RWPE1 (cell line): ENCODE measurements at regions not wholly inside any gene's neighbourhood (a gene's known extent, or its start where the extent isn't known, plus 50 kb on each side); places are given as distances from the start of the nearest gene placed in this dataset.

Experiments
- CTCF ChIA-PET: fragments of 350-600 bp; sonication (Branson Sonifier 250); formaldehyde crosslinking; extraction: SDS; loops from one replicate; lab custom pipeline; 2021; lab: Yijun Ruan, JAX
- POLR2A ChIA-PET: fragments of 400-600 bp; formaldehyde crosslinking; extraction: SDS; loops from one replicate; lab custom pipeline; 2020; ENCODE audit warnings: antibody characterized with exemption; ENCODE audit not compliant: low non-redundant PET; lab: Yijun Ruan, JAX
- DNase-seq: peaks from one replicate; pipeline ENCODE4 v3.0.0; 2012; ENCODE audit warnings: low spot score
- H3K27ac ChIP-seq: fragments of 450-650 bp; 2 replicates; pipeline ENCODE4 v1.5.1; 2017
- CTCF ChIP-seq: fragments of 450-650 bp; conservative IDR thresholded peaks from 2 replicates; pipeline ENCODE4 v1.5.1; 2017; ENCODE audit warnings: low read depth, mild to moderate bottlenecking

GRCh38 chr5:162529209-162529608, 461.6 kb downstream of the GABRG2 start:
- no peak overlapping the region for H3K27ac ChIP-seq
- CTCF ChIA-PET: no interaction called here
- no peak for DNase-seq
- no peak for TF ChIP-seq CTCF
- POLR2A ChIA-PET: no interaction called here

DNA sequence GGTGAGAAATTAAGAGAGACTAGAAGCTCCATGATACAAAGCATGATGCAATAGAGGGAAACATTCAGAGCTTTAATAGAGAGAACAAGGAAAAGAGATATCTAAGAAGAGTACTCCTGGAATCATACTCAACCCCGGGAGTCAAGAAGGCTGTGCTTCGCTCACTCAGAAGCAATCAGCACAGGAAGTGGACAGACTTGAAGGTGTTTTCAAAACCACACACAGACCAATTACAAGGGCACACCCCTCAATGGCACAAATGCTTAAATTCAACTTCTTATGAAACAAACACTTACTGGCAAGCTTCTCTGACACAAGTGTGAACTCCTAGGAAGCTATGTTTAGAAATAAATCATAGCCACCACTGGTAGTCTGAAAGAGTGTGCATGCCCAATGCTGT, 462.3 kb downstream of the GABRG2 start:
- no peak overlapping the region for H3K27ac ChIP-seq
- no peak for TF ChIP-seq CTCF
- no peak for DNase-seq
- CTCF ChIA-PET: no interaction called here
- POLR2A ChIA-PET: no interaction called here

DNA sequence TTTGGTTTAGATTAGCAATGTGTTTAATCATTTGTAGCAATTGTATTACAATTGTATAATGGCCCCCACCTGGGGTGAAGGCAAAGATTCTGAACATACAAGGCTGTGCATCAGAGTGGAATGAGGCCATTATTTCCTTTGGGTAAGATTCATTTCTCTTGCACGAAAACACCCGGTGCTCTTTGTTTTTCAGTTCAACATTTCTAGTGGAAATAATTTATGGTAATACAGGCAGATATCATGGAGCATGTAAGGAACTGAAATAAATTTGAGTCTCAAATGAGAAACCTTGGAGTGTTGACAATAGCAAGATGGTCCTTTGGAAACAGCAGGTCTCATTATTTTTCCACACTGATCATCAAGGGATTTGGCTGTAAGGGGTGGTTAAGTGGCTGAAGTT, 475.9 kb downstream of the GABRG2 start:
- DNase-seq: no peak
- ChIA-PET CTCF (no interaction called here), POLR2A (no interaction called here)
- H3K27ac ChIP-seq: no peak overlapping the region
- TF ChIP-seq CTCF: no peak

DNA sequence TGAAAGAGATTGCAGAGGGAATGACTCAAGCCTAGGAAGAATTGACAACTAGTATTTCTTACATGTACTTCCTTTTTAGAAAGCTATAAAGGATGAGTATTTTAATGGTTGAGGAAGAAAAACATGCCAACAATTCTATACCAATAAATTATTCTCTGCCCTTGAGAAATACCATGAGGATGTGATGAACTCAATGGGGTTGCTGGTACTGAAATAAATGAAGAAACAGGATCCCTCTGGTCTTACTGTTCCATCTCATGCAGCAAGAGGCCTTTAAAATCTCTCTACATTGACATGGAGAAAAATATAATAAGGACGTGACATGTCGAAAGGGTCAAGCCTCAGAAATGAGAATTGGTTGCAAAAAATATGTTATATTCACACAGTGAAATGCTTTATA, 477.3 kb downstream of the GABRG2 start:
- no peak overlapping the region for H3K27ac ChIP-seq
- DNase-seq: no peak
- CTCF ChIA-PET: no interaction called here
- POLR2A ChIA-PET: no interaction called here
- no peak for TF ChIP-seq CTCF

- no peak overlapping the region for H3K27ac ChIP-seq
- DNase-seq: no peak
- ChIA-PET CTCF (no interaction called here), POLR2A (no interaction called here)
- no peak for TF ChIP-seq CTCF
These were observed 482.7 kb downstream of the GABRG2 start for GRCh38 chr5:162550236-162550635.

DNA sequence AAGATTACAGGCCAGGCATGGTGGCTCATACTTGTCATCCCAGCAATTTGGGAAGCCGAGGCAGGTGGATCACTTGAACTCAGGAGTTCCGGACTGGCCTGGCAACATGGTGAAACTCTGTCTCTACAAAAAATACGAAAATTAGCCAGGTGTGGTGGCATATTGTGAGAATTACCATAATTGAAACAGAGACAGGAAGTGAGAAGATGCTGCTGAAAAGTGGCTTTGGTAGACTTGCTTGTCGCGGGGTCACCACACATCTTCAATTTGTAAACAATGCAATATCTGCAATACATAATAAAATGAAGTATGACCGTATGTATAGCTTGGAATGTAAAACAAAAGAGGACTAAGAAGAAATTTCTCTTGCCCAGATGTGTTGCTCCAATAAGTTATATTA, 490.5 kb downstream of the GABRG2 start:
- no peak overlapping the region for H3K27ac ChIP-seq
- no peak for TF ChIP-seq CTCF
- DNase-seq: no peak
- CTCF ChIA-PET: interaction anchor here (0.9 kb wide), 1 partner anchor 188 kb away, joined by 3 read pairs; no protein-coding TSS in a partner anchor
- POLR2A ChIA-PET: no interaction called here
